ENCODE measurements at regions not wholly inside any gene's neighbourhood (a gene's known extent, or its start where the extent isn't known, plus 50 kb on each side); places are given as distances from the start of the nearest gene placed in this dataset.

DNA sequence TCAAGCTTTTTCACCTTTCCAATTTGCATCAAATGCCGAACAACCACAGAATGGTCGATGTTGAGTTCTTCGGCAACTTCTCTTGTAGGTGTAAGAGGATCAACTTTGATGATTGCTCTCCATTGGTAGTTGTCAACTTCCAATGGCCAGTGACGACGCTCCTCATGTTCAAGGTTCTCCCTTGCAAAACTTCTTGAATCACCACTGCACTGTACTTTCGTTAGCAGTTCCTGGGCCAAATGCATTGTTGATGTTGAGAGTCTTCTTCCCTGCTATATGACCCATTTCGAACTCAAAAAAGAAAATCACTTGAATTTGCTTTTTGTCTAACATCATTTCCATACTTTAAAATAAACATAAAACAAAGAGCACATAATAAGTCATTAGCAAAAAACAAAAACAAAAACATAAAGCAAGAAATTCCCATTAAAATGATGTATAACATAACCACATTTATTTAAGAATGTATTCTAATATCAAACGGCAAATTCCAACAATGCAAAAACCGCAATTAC, 71.2 kb upstream of the AP4E1 start:
- TF ChIP-seq EZH2 (IDR thresholded peaks at IDR 0.05; ENCODE audit: low read length, unreplicated experiment), result no peak
- TF ChIP-seq, protein P1, sequence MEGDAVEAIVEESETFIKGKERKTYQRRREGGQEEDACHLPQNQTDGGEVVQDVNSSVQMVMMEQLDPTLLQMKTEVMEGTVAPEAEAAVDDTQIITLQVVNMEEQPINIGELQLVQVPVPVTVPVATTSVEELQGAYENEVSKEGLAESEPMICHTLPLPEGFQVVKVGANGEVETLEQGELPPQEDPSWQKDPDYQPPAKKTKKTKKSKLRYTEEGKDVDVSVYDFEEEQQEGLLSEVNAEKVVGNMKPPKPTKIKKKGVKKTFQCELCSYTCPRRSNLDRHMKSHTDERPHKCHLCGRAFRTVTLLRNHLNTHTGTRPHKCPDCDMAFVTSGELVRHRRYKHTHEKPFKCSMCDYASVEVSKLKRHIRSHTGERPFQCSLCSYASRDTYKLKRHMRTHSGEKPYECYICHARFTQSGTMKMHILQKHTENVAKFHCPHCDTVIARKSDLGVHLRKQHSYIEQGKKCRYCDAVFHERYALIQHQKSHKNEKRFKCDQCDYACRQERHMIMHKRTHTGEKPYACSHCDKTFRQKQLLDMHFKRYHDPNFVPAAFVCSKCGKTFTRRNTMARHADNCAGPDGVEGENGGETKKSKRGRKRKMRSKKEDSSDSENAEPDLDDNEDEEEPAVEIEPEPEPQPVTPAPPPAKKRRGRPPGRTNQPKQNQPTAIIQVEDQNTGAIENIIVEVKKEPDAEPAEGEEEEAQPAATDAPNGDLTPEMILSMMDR (conservative IDR thresholded peaks at IDR 0.05; ENCODE audit: low read depth, low read length), result no peak
- no peak for TF ChIP-seq EZH2phosphoT487 (IDR thresholded peaks at IDR 0.05; ENCODE audit: borderline replicate concordance, low read length)
